Suprapubic skin (tissue), 4 donors: ENCODE measurements at regions not wholly inside any gene's neighbourhood (a gene's known extent, or its start where the extent isn't known, plus 50 kb on each side); places are given as distances from the start of the nearest gene placed in this dataset.

Source experiments
- DNase-seq, 2 donors: peaks; one replicate each; pipeline ENCODE4 v3.0.0-alpha.2; 2019; ENCODE audit warnings: low spot score in 2 of 2
- H3K27ac ChIP-seq: fragments of 200-600 bp; sonication (generic); one replicate; pipeline ENCODE4 v1.5.1; 2019
- H3K27me3 ChIP-seq: fragments of 200-600 bp; sonication (generic); one replicate; pipeline ENCODE4 v1.5.1; 2019
- H3K36me3 ChIP-seq: fragments of 200-600 bp; sonication (generic); one replicate; pipeline ENCODE4 v1.5.1; 2019
- H3K4me1 ChIP-seq: fragments of 200-600 bp; sonication (generic); one replicate; pipeline ENCODE4 v1.5.1; 2019
- H3K4me3 ChIP-seq: fragments of 200-600 bp; sonication (generic); one replicate; pipeline ENCODE4 v1.5.1; 2019; ENCODE audit warnings: mild to moderate bottlenecking
- H3K9me3 ChIP-seq: fragments of 200-600 bp; sonication (generic); one replicate; pipeline ENCODE4 v1.5.1; 2019
- EP300 ChIP-seq: sonication (generic); formaldehyde crosslinking; IDR thresholded peaks from one replicate; pipeline ENCODE4 v1.6.1; 2017; ENCODE audit warnings: antibody characterized with exemption
- POLR2A ChIP-seq, 2 donors: fragments of 450-650 bp; IDR thresholded peaks; one replicate each; pipeline ENCODE4 v1.6.1; 2017; ENCODE audit warnings: antibody characterized with exemption in 2 of 2, mild to moderate bottlenecking in 2 of 2, moderate library complexity in 2 of 2
- POLR2AphosphoS5 ChIP-seq, 3 donors: sonication (generic); formaldehyde crosslinking; IDR thresholded peaks; one replicate each; pipeline ENCODE4 v1.6.1; 2017; ENCODE audit warnings: antibody characterized with exemption in 3 of 3
- WGBS: methylation state at CpG from one replicate; pipeline ENCODE4 v1.1.5; 2018; 5-methylcytosine and 5-hydroxymethylcytosine counted together
- TF ChIP-seq, protein P1 (sequence below), 2 donors: fragments of 200-600 bp in 1 of 2; fragments of 450-650 bp in 1 of 2; sonication (generic) in 1 of 2; IDR thresholded peaks; one replicate each; pipeline ENCODE4 v1.5.1; 2016 to 2019; ENCODE audit warnings: antibody characterized with exemption in 2 of 2, mild to moderate bottlenecking in 1 of 2, moderate library complexity in 1 of 2

DNA sequence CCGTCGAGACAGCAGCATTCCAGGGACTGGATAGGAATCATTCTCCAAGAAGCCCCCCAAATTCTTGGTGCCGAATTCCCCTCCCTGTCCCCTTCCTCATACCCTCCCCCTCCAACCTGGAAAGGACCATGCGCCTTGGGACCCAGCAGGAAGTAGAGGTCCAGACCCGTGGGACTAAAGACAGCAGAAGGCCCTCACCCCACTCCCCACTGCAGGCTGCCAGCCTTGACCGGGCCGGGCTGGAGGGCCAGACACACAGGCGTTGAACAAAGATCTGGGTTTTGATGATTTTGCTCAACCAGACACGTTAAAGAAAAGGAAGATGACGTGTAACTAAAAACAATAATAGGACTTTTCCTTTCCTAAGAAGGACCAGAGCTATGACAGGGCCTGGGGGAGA, 286.5 kb downstream of the NPHP4 start:
- DNase-seq: no peak
- no peak for TF ChIP-seq EP300
- TF ChIP-seq POLR2A (IDR thresholded peaks at IDR 0.05): no peak
- no peak for TF ChIP-seq POLR2AphosphoS5 (IDR thresholded peaks at IDR 0.05)
- TF ChIP-seq, protein P1, sequence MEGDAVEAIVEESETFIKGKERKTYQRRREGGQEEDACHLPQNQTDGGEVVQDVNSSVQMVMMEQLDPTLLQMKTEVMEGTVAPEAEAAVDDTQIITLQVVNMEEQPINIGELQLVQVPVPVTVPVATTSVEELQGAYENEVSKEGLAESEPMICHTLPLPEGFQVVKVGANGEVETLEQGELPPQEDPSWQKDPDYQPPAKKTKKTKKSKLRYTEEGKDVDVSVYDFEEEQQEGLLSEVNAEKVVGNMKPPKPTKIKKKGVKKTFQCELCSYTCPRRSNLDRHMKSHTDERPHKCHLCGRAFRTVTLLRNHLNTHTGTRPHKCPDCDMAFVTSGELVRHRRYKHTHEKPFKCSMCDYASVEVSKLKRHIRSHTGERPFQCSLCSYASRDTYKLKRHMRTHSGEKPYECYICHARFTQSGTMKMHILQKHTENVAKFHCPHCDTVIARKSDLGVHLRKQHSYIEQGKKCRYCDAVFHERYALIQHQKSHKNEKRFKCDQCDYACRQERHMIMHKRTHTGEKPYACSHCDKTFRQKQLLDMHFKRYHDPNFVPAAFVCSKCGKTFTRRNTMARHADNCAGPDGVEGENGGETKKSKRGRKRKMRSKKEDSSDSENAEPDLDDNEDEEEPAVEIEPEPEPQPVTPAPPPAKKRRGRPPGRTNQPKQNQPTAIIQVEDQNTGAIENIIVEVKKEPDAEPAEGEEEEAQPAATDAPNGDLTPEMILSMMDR (IDR thresholded peaks at IDR 0.05): no peak
- no peak overlapping the region for H3K27ac ChIP-seq
- H3K9me3 ChIP-seq: no peaks in the 10 kb centered on the region
- no peaks in the 10 kb centered on the region for H3K36me3 ChIP-seq
- H3K4me1 ChIP-seq: no peaks in the 10 kb centered on the region
- peaks cover 32% of the 10 kb centered on the region for H3K27me3 ChIP-seq
- WGBS: 82% methylated on average over 10 of the region's 10 CpGs
- no peak overlapping the region for H3K4me3 ChIP-seq

DNA sequence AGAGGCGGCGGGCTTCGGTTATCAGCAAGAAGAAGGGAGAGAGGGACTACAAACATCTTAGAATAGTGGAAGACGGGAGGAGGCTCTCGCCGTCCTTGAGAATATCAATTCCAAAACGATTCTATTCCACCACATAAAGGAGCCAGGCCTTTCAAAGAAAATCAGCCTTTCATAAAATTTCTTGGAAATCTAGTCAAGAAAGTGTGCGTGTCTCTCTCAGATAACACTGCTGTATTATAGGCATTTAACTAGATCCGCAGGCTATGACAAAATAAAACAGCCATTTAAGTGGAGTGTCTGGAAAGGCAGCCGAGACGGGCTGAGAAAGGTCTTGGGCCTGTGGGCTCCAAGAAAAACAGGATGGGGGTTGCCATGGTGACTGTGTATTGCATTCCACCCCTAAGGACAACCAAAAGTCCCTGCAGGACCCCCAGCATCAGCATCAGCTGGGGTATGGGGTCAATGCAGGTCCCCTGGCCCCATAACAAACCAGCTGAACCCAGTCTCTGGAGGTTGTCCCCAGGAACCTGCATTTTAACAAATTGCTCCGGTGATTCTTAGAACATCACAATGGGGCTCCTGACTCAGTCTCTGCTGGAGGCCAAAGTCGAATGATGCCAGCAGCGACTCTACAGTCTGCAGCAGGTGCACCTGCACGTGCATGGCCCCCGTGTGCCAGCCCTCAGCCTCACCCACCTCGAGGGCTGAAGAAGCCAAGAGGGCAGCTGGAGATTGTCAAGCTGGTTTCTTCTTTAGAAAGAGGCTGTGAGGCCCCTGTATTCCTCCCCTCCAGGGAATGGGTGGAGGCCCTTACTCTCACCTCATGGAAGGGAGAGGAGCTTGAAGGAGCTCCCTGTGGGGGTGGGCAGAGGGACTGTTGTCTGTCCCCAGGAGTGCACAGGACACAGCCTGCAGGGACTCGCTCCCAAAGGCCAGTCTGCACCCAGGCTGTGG, 287.4 kb downstream of the NPHP4 start:
- H3K4me3 ChIP-seq: no peak overlapping the region
- no peaks in the 10 kb centered on the region for H3K9me3 ChIP-seq
- no peaks in the 10 kb centered on the region for H3K4me1 ChIP-seq
- no peaks in the 10 kb centered on the region for H3K36me3 ChIP-seq
- DNase-seq: no peak
- no peak for TF ChIP-seq POLR2A (IDR thresholded peaks at IDR 0.05)
- no peak for TF ChIP-seq POLR2AphosphoS5 (IDR thresholded peaks at IDR 0.05)
- H3K27ac ChIP-seq: no peak overlapping the region
- WGBS: 57% methylated on average over 11 of the region's 18 CpGs
- peaks cover 29% of the 10 kb centered on the region for H3K27me3 ChIP-seq

DNA sequence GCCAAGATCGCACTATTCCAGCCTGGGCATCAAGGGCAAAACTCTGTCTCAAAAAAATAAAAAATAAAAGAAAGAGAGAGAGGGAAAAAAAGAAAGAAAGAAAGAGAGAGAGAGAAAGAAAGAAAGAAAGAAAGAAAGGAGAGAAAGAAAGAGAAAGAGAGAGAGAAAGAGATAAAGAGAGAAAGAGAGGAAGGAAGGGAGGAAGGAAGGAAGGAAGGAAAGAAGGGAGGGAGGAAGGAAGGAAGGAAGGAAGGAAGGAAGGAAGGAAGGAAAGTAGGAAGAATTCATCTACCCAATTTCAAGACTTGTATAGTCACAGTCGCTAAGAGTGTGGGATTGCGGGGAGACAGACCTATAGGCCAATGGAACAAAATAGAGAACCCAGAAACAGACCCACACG, 290.6 kb downstream of the NPHP4 start:
- Histone ChIP-seq H3K9me3 (no peaks in the 10 kb centered on the region), H3K4me1 (no peaks in the 10 kb centered on the region), H3K27ac (no peak overlapping the region), H3K27me3 (peaks cover 22% of the 10 kb centered on the region), H3K4me3 (no peak overlapping the region), H3K36me3 (no peaks in the 10 kb centered on the region)
- TF ChIP-seq, protein P1 (IDR thresholded peaks at IDR 0.05): no peak
- TF ChIP-seq POLR2AphosphoS5 (IDR thresholded peaks at IDR 0.05): no peak
- no peak for TF ChIP-seq POLR2A (IDR thresholded peaks at IDR 0.05)
- TF ChIP-seq EP300: no peak
- 86% methylated on average over 4 of the region's 4 CpGs for WGBS
- no peak for DNase-seq

DNA sequence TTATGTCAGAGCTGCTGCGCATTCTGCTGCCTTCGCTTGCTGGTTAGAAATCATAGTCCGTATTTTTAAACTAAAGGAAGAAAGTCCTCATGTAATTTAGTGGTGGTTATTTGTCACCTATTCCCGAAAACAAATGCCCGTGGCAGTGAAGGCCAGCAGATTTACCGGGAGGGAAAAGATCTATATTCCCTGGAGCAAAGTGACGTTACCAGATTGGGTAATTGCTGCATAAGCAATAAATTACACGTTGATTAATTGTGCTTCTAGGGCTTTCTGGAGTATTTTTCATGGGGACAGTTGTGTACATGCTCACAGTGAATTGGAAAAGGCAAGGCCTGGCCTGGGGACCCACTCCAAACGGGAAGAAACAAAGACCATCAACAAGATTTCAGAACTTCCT, 298.7 kb downstream of the NPHP4 start:
- H3K9me3 ChIP-seq: no peaks in the 10 kb centered on the region
- WGBS: 86% methylated on average over 9 of the region's 9 CpGs

DNA sequence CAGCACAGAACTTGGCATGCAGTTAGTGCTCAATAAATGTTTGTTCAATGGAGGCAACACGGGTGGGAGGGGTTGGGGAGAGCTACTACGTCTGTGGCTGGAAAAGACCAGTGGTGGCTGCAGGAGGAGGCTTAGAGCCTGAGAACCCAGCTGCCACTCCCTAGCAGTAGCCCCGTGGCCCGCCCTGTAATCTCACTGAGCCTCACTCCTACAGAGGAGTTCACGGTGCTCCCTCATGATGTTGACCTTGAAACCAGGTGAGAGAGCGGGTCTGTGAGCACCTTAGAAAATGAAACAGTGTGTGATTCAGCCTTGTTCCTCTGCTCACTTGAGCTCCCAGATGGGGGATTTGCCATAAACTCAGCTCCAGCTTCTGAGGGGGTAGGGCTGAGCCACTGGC, 299.6 kb downstream of the NPHP4 start:
- WGBS: no CpG with 5 or more reads among the region's 6 CpGs
- H3K4me1 ChIP-seq: no peaks in the 10 kb centered on the region
- H3K27me3 ChIP-seq: peaks cover 15% of the 10 kb centered on the region
- H3K4me3 ChIP-seq: no peak overlapping the region
- TF ChIP-seq POLR2A (IDR thresholded peaks at IDR 0.05): no peak
- TF ChIP-seq POLR2AphosphoS5 (IDR thresholded peaks at IDR 0.05): no peak
- no peak for TF ChIP-seq EP300
- TF ChIP-seq, protein P1 (IDR thresholded peaks at IDR 0.05): no peak
- no peaks in the 10 kb centered on the region for H3K36me3 ChIP-seq
- no peak for DNase-seq
- no peaks in the 10 kb centered on the region for H3K9me3 ChIP-seq
- no peak overlapping the region for H3K27ac ChIP-seq

More for the DNA sequence above, 298.7 kb downstream of the NPHP4 start:
- no peaks in the 10 kb centered on the region for H3K36me3 ChIP-seq
- H3K4me3 ChIP-seq: no peak overlapping the region
- no peak for DNase-seq
- no peak overlapping the region for H3K27ac ChIP-seq
- no peaks in the 10 kb centered on the region for H3K4me1 ChIP-seq
- TF ChIP-seq, protein P1 (IDR thresholded peaks at IDR 0.05): no peak
- no peak for TF ChIP-seq POLR2A (IDR thresholded peaks at IDR 0.05)
- no peak for TF ChIP-seq EP300
- H3K27me3 ChIP-seq: peaks cover 15% of the 10 kb centered on the region
